DND-41 (cell line): ENCODE measurements at regions not wholly inside any gene's neighbourhood (a gene's known extent, or its start where the extent isn't known, plus 50 kb on each side); places are given as distances from the start of the nearest gene placed in this dataset.

Experiments used
- CTCF ChIP-seq: IDR thresholded peaks from 2 replicates; pipeline ENCODE4 v1.5.1; 2012; ENCODE audit warnings: borderline replicate concordance, low read length, moderate library complexity, mild to moderate bottlenecking; ENCODE audit not compliant: poor library complexity, severe bottlenecking; ENCODE audit errors: extremely low read depth
- EZH2 ChIP-seq: IDR thresholded peaks from 3 replicates; pipeline ENCODE4 v1.6.1; 2012; ENCODE audit warnings: borderline replicate concordance, low read depth, mild to moderate bottlenecking, moderate library complexity, low read length, inconsistent platforms; ENCODE audit not compliant: severe bottlenecking

- peak; percentile 26 for TF ChIP-seq CTCF
- no peak for TF ChIP-seq EZH2
Observed at GRCh38 chr5:54766748-54767147, 218.6 kb downstream of the ESM1 start.
